ENCODE measurements at regions not wholly inside any gene's neighbourhood (a gene's known extent, or its start where the extent isn't known, plus 50 kb on each side); places are given as distances from the start of the nearest gene placed in this dataset.
"Not testable (repeated sequence)": the region's sequence is repeated elsewhere in the genome, so short reads cannot be mapped to it uniquely, and the experiment has no call there.

GRCh38 chr4:16413814-16414555 is 187.7 kb upstream of the TAPT1 start:
- H3K27me3 ChIP-seq: no peaks in the 10 kb centered on the region
- H3K9me3 ChIP-seq: no peaks in the 10 kb centered on the region
- no peak for TF ChIP-seq POLR2AphosphoS5 (IDR thresholded peaks at IDR 0.05)
- TF ChIP-seq, protein P1, sequence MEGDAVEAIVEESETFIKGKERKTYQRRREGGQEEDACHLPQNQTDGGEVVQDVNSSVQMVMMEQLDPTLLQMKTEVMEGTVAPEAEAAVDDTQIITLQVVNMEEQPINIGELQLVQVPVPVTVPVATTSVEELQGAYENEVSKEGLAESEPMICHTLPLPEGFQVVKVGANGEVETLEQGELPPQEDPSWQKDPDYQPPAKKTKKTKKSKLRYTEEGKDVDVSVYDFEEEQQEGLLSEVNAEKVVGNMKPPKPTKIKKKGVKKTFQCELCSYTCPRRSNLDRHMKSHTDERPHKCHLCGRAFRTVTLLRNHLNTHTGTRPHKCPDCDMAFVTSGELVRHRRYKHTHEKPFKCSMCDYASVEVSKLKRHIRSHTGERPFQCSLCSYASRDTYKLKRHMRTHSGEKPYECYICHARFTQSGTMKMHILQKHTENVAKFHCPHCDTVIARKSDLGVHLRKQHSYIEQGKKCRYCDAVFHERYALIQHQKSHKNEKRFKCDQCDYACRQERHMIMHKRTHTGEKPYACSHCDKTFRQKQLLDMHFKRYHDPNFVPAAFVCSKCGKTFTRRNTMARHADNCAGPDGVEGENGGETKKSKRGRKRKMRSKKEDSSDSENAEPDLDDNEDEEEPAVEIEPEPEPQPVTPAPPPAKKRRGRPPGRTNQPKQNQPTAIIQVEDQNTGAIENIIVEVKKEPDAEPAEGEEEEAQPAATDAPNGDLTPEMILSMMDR (IDR thresholded peaks at IDR 0.05): no peak
- TF ChIP-seq EP300 (IDR thresholded peaks at IDR 0.05): no peak
- TF ChIP-seq POLR2A (IDR thresholded peaks at IDR 0.05): no peak
- intact Hi-C loops (cut with DNase I): no loop called here
- no peak overlapping the region for H3K27ac ChIP-seq
- no peaks in the 10 kb centered on the region for H3K4me1 ChIP-seq
- WGBS, 2 donors: 87 to 88% methylated on average over 10 of the region's 10 CpGs
- H3K36me3 ChIP-seq: no peaks in the 10 kb centered on the region
- no peak for DNase-seq
- no peak overlapping the region for H3K4me3 ChIP-seq

GRCh38 chr4:16411501-16412085 is 185.3 kb upstream of the TAPT1 start:
- no peak for DNase-seq
- 68 to 77% methylated on average over 4 of the region's 4 CpGs for WGBS, 2 donors

DNA sequence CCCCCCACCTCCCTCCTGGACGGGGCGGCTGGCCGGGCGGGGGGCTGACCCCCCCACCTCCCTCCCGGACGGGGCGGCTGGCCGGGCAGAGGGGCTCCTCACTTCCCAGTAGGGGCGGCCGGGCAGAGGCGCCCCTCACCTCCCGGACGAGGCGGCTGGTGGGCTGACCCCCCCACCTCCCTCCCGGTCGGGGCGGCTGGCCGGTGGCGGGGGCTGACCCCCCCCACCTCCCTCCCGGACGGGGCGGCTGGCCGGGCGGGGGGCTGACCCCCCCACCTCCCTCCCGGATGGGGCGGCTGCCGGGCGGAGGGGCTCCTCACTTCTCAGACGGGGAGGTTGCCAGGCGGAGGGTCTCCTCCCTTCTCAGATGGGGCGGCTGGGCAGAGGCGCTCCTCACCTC is 166.9 kb upstream of the TAPT1 start:
- H3K36me3 ChIP-seq; DNase-seq; intact Hi-C loops (cut with DNase I); H3K27ac ChIP-seq; H3K4me3 ChIP-seq; H3K9me3 ChIP-seq; H3K27me3 ChIP-seq; H3K4me1 ChIP-seq: not testable (repeated sequence)
- 87 to 95% methylated on average over 16 to 28 of the region's 32 CpGs for WGBS, 2 donors

More at GRCh38 chr4:16411501-16412085, 185.3 kb upstream of the TAPT1 start:
- Histone ChIP-seq H3K9me3 (no peaks in the 10 kb centered on the region), H3K4me1 (no peaks in the 10 kb centered on the region), H3K27me3 (no peaks in the 10 kb centered on the region), H3K4me3 (no peak overlapping the region), H3K36me3 (no peaks in the 10 kb centered on the region), H3K27ac (no peak overlapping the region)
- intact Hi-C loops (cut with DNase I): no loop called here
- TF ChIP-seq POLR2A (IDR thresholded peaks at IDR 0.05): no peak
- TF ChIP-seq POLR2AphosphoS5 (IDR thresholded peaks at IDR 0.05): no peak
- TF ChIP-seq, protein P1 (IDR thresholded peaks at IDR 0.05): no peak
- no peak for TF ChIP-seq EP300 (IDR thresholded peaks at IDR 0.05)

DNA sequence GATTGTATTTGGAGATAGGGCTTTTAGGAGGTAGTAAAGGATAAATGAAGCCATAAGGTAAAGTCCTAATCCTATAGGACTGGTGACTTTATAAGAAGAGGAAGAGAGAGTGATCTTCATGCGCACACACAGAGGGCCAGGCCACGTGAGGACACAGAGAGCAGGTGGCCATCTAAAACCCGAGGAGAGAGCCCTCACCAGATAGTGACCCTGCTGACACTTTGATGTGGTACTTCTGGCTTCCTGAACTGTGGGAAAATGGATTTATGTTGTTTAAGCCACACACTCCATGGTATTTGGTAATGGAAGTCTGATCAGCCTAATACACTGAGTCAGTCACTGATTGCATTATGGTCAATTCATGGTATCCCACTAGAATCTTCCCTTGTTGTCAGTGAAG is 164.9 kb upstream of the TAPT1 start:
- intact Hi-C loops (cut with DNase I): no loop called here

GRCh38 chr4:16387448-16387847 is 161.2 kb upstream of the TAPT1 start:
- Histone ChIP-seq H3K9me3 (no peaks in the 10 kb centered on the region), H3K4me1 (no peaks in the 10 kb centered on the region), H3K36me3 (no peaks in the 10 kb centered on the region), H3K27ac (no peak overlapping the region), H3K4me3 (no peak overlapping the region), H3K27me3 (no peaks in the 10 kb centered on the region)
- WGBS, 2 donors: 81 to 89% methylated on average over 1 of the region's 1 CpG
- DNase-seq: no peak
- intact Hi-C loops (cut with DNase I): no loop called here
- no peak for TF ChIP-seq POLR2AphosphoS5 (IDR thresholded peaks at IDR 0.05)
- no peak for TF ChIP-seq POLR2A (IDR thresholded peaks at IDR 0.05)
- TF ChIP-seq, protein P1 (IDR thresholded peaks at IDR 0.05): no peak

More for the DNA sequence above, 164.9 kb upstream of the TAPT1 start:
- Histone ChIP-seq H3K4me3 (no peak overlapping the region), H3K4me1 (no peaks in the 10 kb centered on the region), H3K9me3 (no peaks in the 10 kb centered on the region), H3K27ac (no peak overlapping the region), H3K27me3 (no peaks in the 10 kb centered on the region), H3K36me3 (no peaks in the 10 kb centered on the region)
- TF ChIP-seq, protein P1 (IDR thresholded peaks at IDR 0.05): no peak
- TF ChIP-seq EP300 (IDR thresholded peaks at IDR 0.05): no peak
- TF ChIP-seq POLR2A (IDR thresholded peaks at IDR 0.05): no peak
- no peak for TF ChIP-seq POLR2AphosphoS5 (IDR thresholded peaks at IDR 0.05)
- DNase-seq: no peak
- 79 to 85% methylated on average over 3 of the region's 3 CpGs for WGBS, 2 donors
